K562 (cell line): ENCODE measurements at regions not wholly inside any gene's neighbourhood (a gene's known extent, or its start where the extent isn't known, plus 50 kb on each side); places are given as distances from the start of the nearest gene placed in this dataset.
"Not testable (repeated sequence)": the region's sequence is repeated elsewhere in the genome, so short reads cannot be mapped to it uniquely, and the experiment has no call there.

Source experiments
- ATAC-seq: fragments of 200-7000 bp; cut with Tn5 transposase; 3 replicates; pipeline ENCODE4 v1.9.1; 2020; ENCODE audit warnings: moderate library complexity
- BruUV-seq: library from RNA; stranded (reverse); fragments of 400-500 nt; replicated peaks from 2 replicates; lab custom pipeline; 2021; lab: Mats Ljungman, UMichigan
- CTCF ChIA-PET: fragments of 300-600 bp; formaldehyde crosslinking; extraction: SDS; loops from one replicate; lab custom pipeline; 2021; ENCODE audit warnings: low intra/inter-chr PET ratio; lab: Yijun Ruan, JAX
- POLR2A ChIA-PET: fragments of 300-600, 350-650 bp; sonication (Branson Sonifier 250); formaldehyde crosslinking; extraction: SDS; loops from one replicate; lab custom pipeline; 2021; ENCODE audit warnings: antibody characterized with exemption, inconsistent platforms; lab: Yijun Ruan, JAX
- DNase-seq, 4 experiments: peaks; one replicate each; pipeline versions ENCODE4 v3.0.0 to v3.0.0-alpha.2; 2011 to 2018; ENCODE audit warnings: low spot score in 3 of 4, mixed read lengths in 3 of 4; ENCODE audit errors: extremely low read depth in 1 of 4
- FAIRE-seq: peaks from 2 replicates; lab custom pipeline; 2011; peaks lifted over from hg19 to GRCh38; lab: Jason Lieb, UNC
- H2AFZ ChIP-seq: 2 replicates; pipeline ENCODE4 v1.6.0; 2011; ENCODE audit warnings: low read depth, low read length, control low read depth, inconsistent platforms
- H3K27ac ChIP-seq: fragments of 200-600 bp; 3 replicates; pipeline ENCODE4 v1.8.0; 2011; ENCODE audit warnings: low read depth, mild to moderate bottlenecking, control low read depth, inconsistent platforms, low read length, moderate library complexity, mixed read lengths; ENCODE audit errors: extremely low read depth
- H3K27me3 ChIP-seq, 2 experiments: fragments of 300-600 bp in 1 of 2; 2 replicates in 1 of 2; 3 replicates in 1 of 2; pipeline versions ENCODE4 v1.6.0 to v1.8.0; 2011; ENCODE audit warnings: inconsistent platforms in 2 of 2, low read length in 2 of 2, mild to moderate bottlenecking in 1 of 2, mixed read lengths in 1 of 2, moderate library complexity in 1 of 2; ENCODE audit not compliant: control insufficient read depth in 2 of 2, insufficient read depth in 2 of 2
- H3K36me3 ChIP-seq: fragments of 300-600 bp; 3 replicates; pipeline ENCODE4 v1.8.0; 2011; ENCODE audit warnings: mild to moderate bottlenecking, low read length, inconsistent platforms; ENCODE audit not compliant: control insufficient read depth, insufficient read depth
- H3K4me1 ChIP-seq, 2 experiments: fragments of 200-600 bp in 1 of 2; replicated peaks in 1 of 2; 2 replicates in 1 of 2; 3 replicates in 1 of 2; pipeline versions ENCODE4 v1.5.1 to v1.8.0; 2011; ENCODE audit warnings: inconsistent platforms in 2 of 2, low read length in 2 of 2, mild to moderate bottlenecking in 1 of 2, mixed read lengths in 1 of 2, moderate library complexity in 1 of 2; ENCODE audit not compliant: control insufficient read depth in 2 of 2, insufficient read depth in 2 of 2
- H3K4me2 ChIP-seq: 2 replicates; pipeline ENCODE4 v1.6.1; 2011; ENCODE audit warnings: low read length, control low read depth, inconsistent platforms, mixed read lengths; ENCODE audit not compliant: insufficient read depth
- H3K4me3 ChIP-seq: fragments of 200-600 bp; sonication (generic), shearing (Covaris generic); 2 replicates; pipeline ENCODE4 v1.5.1; 2016; ENCODE audit warnings: control low read depth, inconsistent platforms
- H3K79me2 ChIP-seq: fragments of 200-600 bp; 3 replicates; pipeline ENCODE4 v1.8.0; 2011; ENCODE audit warnings: low read length, inconsistent platforms; ENCODE audit not compliant: control insufficient read depth, insufficient read depth
- H3K9ac ChIP-seq, 2 experiments: 2 replicates each; pipeline versions ENCODE4 v1.6.0 to v1.6.1; 2011; ENCODE audit warnings: low read depth in 2 of 2, low read length in 2 of 2, control low read depth in 1 of 2, inconsistent platforms in 1 of 2, mild to moderate bottlenecking in 1 of 2, mixed read lengths in 1 of 2; ENCODE audit not compliant: insufficient read depth in 1 of 2
- H3K9me1 ChIP-seq: one replicate; pipeline ENCODE4 v1.6.0; 2011; ENCODE audit warnings: inconsistent platforms, mild to moderate bottlenecking, low read length, moderate library complexity; ENCODE audit not compliant: control insufficient read depth, insufficient read depth
- H3K9me3 ChIP-seq: replicated peaks from 2 replicates; pipeline ENCODE4 v1.5.1; 2011; ENCODE audit warnings: low read depth, low read length, inconsistent platforms; ENCODE audit not compliant: control insufficient read depth, insufficient read depth
- H4K20me1 ChIP-seq: replicated peaks from 2 replicates; pipeline ENCODE4 v1.6.1; 2011; ENCODE audit warnings: low read length, inconsistent platforms, mixed read lengths; ENCODE audit not compliant: control insufficient read depth, insufficient read depth
- EWSR1 ChIP-seq: fragments of 450-650 bp; IDR thresholded peaks from 2 replicates; pipeline ENCODE4 v1.6.1; 2018; ENCODE audit warnings: borderline replicate concordance, mild to moderate bottlenecking, low read depth, moderate library complexity; ENCODE audit not compliant: partially characterized antibody
- GATAD2A ChIP-seq: fragments of 450-650 bp; IDR thresholded peaks from 2 replicates; pipeline ENCODE4 v1.6.1; 2017
- WGBS: fragments of 100-300 bp; shearing (Covaris generic); methylation state at CpG from one replicate; pipeline ENCODE4 v1.1.6; 2016; ENCODE audit warnings: low coverage, mixed read lengths; ENCODE audit not compliant: insufficient coverage; ENCODE audit errors: missing lambda C conversion rate; 5-methylcytosine and 5-hydroxymethylcytosine counted together
- in situ Hi-C: fragments of 300-500 bp; cut with MboI; formaldehyde crosslinking; loops from 4 replicates; pipeline ENCODE4 v1.15.0; 2018; ENCODE audit warnings: inconsistent platforms, mixed read lengths
- intact Hi-C: fragments of 100-400 bp; cut with micrococcal nuclease; formaldehyde crosslinking; loops from 2 replicates; pipeline ENCODE4 v1.14.2; 2022

- H3K27me3 ChIP-seq, result peaks cover 3 to 6% of the 10 kb centered on the region in 2 experiments; a peak in 3 of 5 replicates
- ChIA-PET CTCF (no interaction called here), POLR2A (interaction anchor here (0.7 kb wide), 1 partner anchor 86 kb away, joined by 3 read pairs; no protein-coding TSS in a partner anchor)
- peaks cover 0 to 7% of the 10 kb centered on the region in 2 experiments; a peak in 1 of 5 replicates for H3K4me1 ChIP-seq
- no peak overlapping the region for H3K9ac ChIP-seq
- no peak overlapping the region for H3K4me2 ChIP-seq
- no peaks in the 10 kb centered on the region for H3K79me2 ChIP-seq
- no peak overlapping the region for H3K4me3 ChIP-seq
- H3K36me3 ChIP-seq, result no peaks in the 10 kb centered on the region
- H3K9me1 ChIP-seq, result no peaks in the 10 kb centered on the region
- in situ Hi-C loops, result no loop called here
- H4K20me1 ChIP-seq, result no peaks in the 10 kb centered on the region
- H3K27ac ChIP-seq, result no peak overlapping the region
- ATAC-seq (no peak), DNase-seq (no peak), FAIRE-seq (no peak)
- intact Hi-C loops, result no loop called here
- no peaks in the 10 kb centered on the region for H3K9me3 ChIP-seq
- BruUV-seq, result no TSS peak
- no peak for TF ChIP-seq EWSR1
- no peak for TF ChIP-seq GATAD2A
- TF ChIP-seq, all 486 proteins: peak for 0
- H2AFZ ChIP-seq, result no peak overlapping the region
Measured at GRCh38 chr1:157448636-157449035, 103.7 kb downstream of the FCRL5 start.

GRCh38 chr1:157446356-157446755 is 106.0 kb downstream of the FCRL5 start:
- H4K20me1 ChIP-seq, H3K79me2 ChIP-seq, H3K9me1 ChIP-seq, ATAC-seq, H3K4me3 ChIP-seq, H3K27ac ChIP-seq, H3K9me3 ChIP-seq, CTCF ChIA-PET, H3K27me3 ChIP-seq, POLR2A ChIA-PET, in situ Hi-C loops, H2AFZ ChIP-seq, H3K9ac ChIP-seq, BruUV-seq, H3K4me2 ChIP-seq, H3K36me3 ChIP-seq, intact Hi-C loops, DNase-seq, H3K4me1 ChIP-seq, FAIRE-seq: not testable (repeated sequence)
- 36% methylated on average over 17 of the region's 31 CpGs for WGBS
